Nephron progenitor cell (in vitro differentiated cells): ENCODE measurements at regions not wholly inside any gene's neighbourhood (a gene's known extent, or its start where the extent isn't known, plus 50 kb on each side); places are given as distances from the start of the nearest gene placed in this dataset.
A peak's percentile ranks its signal among the peaks of the same experiment; 100 is the strongest.

Experiments used
- DNase-seq: peaks from one replicate; pipeline ENCODE4 v3.0.0; 2021
- H3K27ac Mint-ChIP-seq: 2 replicates; pipeline ENCODE4 v1.8.0; 2021; ENCODE audit warnings: mild to moderate bottlenecking, moderate library complexity, mixed read lengths
- H3K27me3 Mint-ChIP-seq: 2 replicates; pipeline ENCODE4 v1.8.0; 2021; ENCODE audit warnings: mild to moderate bottlenecking, low read depth, mixed read lengths; ENCODE audit not compliant: poor library complexity
- H3K36me3 Mint-ChIP-seq: 2 replicates; pipeline ENCODE4 v1.8.0; 2021; ENCODE audit warnings: low read depth, mixed read lengths
- H3K4me1 Mint-ChIP-seq: 2 replicates; pipeline ENCODE4 v1.8.0; 2021; ENCODE audit warnings: mixed read lengths
- H3K4me3 Mint-ChIP-seq: 2 replicates; pipeline ENCODE4 v1.8.0; 2021; ENCODE audit warnings: mild to moderate bottlenecking, moderate library complexity, mixed read lengths
- H3K9me3 Mint-ChIP-seq: 2 replicates; pipeline ENCODE4 v1.8.0; 2021; ENCODE audit warnings: mild to moderate bottlenecking, moderate library complexity, mixed read lengths
- CTCF ChIP-seq: fragments of 200-600 bp; sonication (generic); IDR thresholded peaks from 2 replicates; pipeline ENCODE4 v1.5.0; 2021; ENCODE audit warnings: antibody characterized with exemption

GRCh38 chr22:48882636-48883200 lies 945.0 kb downstream of the BRD1 start:
- TF ChIP-seq CTCF: no peak
- no peak overlapping the region for H3K27ac Mint-ChIP-seq
- no peak for DNase-seq
- H3K36me3 Mint-ChIP-seq: no peaks in the 10 kb centered on the region
- peaks cover 6% of the 10 kb centered on the region for H3K27me3 Mint-ChIP-seq
- H3K9me3 Mint-ChIP-seq: no peaks in the 10 kb centered on the region
- H3K4me1 Mint-ChIP-seq: peaks cover 4% of the 10 kb centered on the region
- H3K4me3 Mint-ChIP-seq: no peak overlapping the region

- no peak for TF ChIP-seq CTCF
- Mint-ChIP-seq H3K4me3 (no peak overlapping the region), H3K36me3 (no peaks in the 10 kb centered on the region), H3K4me1 (peaks cover 4% of the 10 kb centered on the region), H3K27ac (no peak overlapping the region), H3K27me3 (peaks cover 16% of the 10 kb centered on the region), H3K9me3 (peaks cover 4% of the 10 kb centered on the region)
- no peak for DNase-seq
These were observed 946.2 kb downstream of the BRD1 start for GRCh38 chr22:48881326-48881980.

GRCh38 chr22:48880749-48881148 lies 946.9 kb downstream of the BRD1 start:
- Mint-ChIP-seq H3K4me1 (peaks cover 4% of the 10 kb centered on the region), H3K27me3 (peaks cover 17% of the 10 kb centered on the region), H3K36me3 (no peaks in the 10 kb centered on the region), H3K27ac (no peak overlapping the region), H3K9me3 (peaks cover 9% of the 10 kb centered on the region), H3K4me3 (no peak overlapping the region)
- DNase-seq: no peak
- TF ChIP-seq CTCF: no peak

GRCh38 chr22:48876951-48877350 lies 950.7 kb downstream of the BRD1 start:
- peaks cover 25% of the 10 kb centered on the region for H3K27me3 Mint-ChIP-seq
- no peak for TF ChIP-seq CTCF

GRCh38 chr22:48874956-48875355 lies 952.7 kb downstream of the BRD1 start:
- peaks cover 9% of the 10 kb centered on the region for H3K9me3 Mint-ChIP-seq
- no peak overlapping the region for H3K27ac Mint-ChIP-seq
- H3K36me3 Mint-ChIP-seq: no peaks in the 10 kb centered on the region
- H3K27me3 Mint-ChIP-seq: peaks cover 29% of the 10 kb centered on the region
- no peak overlapping the region for H3K4me3 Mint-ChIP-seq
- H3K4me1 Mint-ChIP-seq: peaks cover 7% of the 10 kb centered on the region
- no peak for DNase-seq
- no peak for TF ChIP-seq CTCF

More at GRCh38 chr22:48876951-48877350, 950.7 kb downstream of the BRD1 start:
- Mint-ChIP-seq H3K9me3 (peaks cover 9% of the 10 kb centered on the region), H3K4me1 (peaks cover 7% of the 10 kb centered on the region), H3K27ac (peak overlapping the region; percentile 47), H3K4me3 (no peak overlapping the region), H3K36me3 (no peaks in the 10 kb centered on the region)
- no peak for DNase-seq

- H3K4me3 Mint-ChIP-seq: no peak overlapping the region
- DNase-seq: no peak
- H3K27me3 Mint-ChIP-seq: peaks cover 23% of the 10 kb centered on the region
- H3K9me3 Mint-ChIP-seq: peaks cover 9% of the 10 kb centered on the region
- H3K4me1 Mint-ChIP-seq: peaks cover 10% of the 10 kb centered on the region
- H3K36me3 Mint-ChIP-seq: no peaks in the 10 kb centered on the region
- no peak overlapping the region for H3K27ac Mint-ChIP-seq
- no peak for TF ChIP-seq CTCF
These were observed 954.5 kb downstream of the BRD1 start for GRCh38 chr22:48873191-48873520.
